ENCODE measurements at regions not wholly inside any gene's neighbourhood (a gene's known extent, or its start where the extent isn't known, plus 50 kb on each side); places are given as distances from the start of the nearest gene placed in this dataset.

DNA sequence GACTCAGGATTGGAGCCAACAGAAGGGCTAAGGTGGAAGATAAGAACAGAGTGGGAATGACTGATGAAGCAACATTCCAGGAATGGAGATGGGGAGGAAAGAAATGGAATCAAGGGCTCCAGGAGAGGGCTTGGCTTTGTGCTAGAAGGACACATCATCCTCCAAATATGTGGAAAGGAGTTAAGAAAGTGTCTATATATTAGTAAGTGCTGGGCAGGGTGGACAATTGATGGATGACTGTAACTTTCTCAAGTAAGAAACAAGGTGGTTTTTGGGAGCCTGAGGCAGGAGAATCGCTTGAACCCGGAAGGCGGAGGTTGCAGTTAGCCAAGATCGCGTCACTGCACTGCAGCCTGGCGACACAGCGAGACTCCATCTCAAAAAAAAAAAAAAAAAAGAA, 71.6 kb upstream of the NFKB1 start (continued):
- TF ChIP-seq CUX1 (CRISPR knock-in tag; IDR thresholded peaks at IDR 0.05), result no peak

DNA sequence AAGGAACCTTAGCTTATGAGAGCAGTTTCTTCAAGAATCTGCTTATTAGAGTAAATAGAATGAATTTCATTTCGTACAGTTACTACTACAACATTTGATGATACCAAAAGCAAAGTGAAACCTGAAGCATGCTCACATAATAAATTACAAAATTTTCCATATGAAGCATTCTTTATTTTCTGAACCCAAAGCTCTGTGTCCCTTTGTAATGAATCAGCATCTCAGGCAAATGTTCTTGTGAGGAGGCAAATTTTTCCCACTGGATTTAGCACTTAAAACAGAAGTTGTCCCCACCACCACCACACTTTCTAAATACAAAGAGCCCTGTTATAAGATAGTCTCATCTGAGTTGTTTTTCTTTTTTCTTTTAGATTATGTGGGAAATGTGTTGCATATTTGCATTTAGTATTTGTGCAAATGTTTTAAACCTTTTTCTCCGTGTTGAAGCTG, 70.7 kb upstream of the NFKB1 start:
- 3% methylated on average over 2 of the region's 2 CpGs for WGBS (ENCODE audit: insufficient coverage, low coverage, missing lambda C conversion rate)
- intact Hi-C loops (cut with micrococcal nuclease), result loop anchor here (5.0 to 10.0 kb wide), 3 partner anchors 192 to 1266 kb away; partner anchors contain the start of gene BDH2
- in situ Hi-C loops (cut with MboI), result no loop called here
- TF ChIP-seq NFE2 (IDR thresholded peaks at IDR 0.05; ENCODE audit: low read depth) (peak; percentile 69), TCF15 (CRISPR knock-in tag; IDR thresholded peaks at IDR 0.05) (no peak), USF1 (CRISPR knock-in tag; IDR thresholded peaks at IDR 0.05) (no peak), MAFG (tag; conservative IDR thresholded peaks at IDR 0.05) (peak; percentile 33; the same call in 1 of the 2 replicates), POLR2AphosphoS2 (IDR thresholded peaks at IDR 0.05; ENCODE audit: low read length) (no peak), MECOM (CRISPR knock-in tag; IDR thresholded peaks at IDR 0.05) (no peak), SRSF7 (optimal IDR thresholded peaks at IDR 0.05; ENCODE audit: low read depth, low read length) (no peak), TOE1 (IDR thresholded peaks at IDR 0.05; ENCODE audit: borderline replicate concordance) (no peak), TOE1 (CRISPR knock-in tag; IDR thresholded peaks at IDR 0.05; ENCODE audit: borderline replicate concordance, low read depth) (no peak), FOXJ2 (tag; IDR thresholded peaks at IDR 0.05) (no peak), ARID3A (IDR thresholded peaks at IDR 0.05; ENCODE audit: borderline replicate concordance, low read depth, low read length) (no peak), C11orf30 (IDR thresholded peaks at IDR 0.05; ENCODE audit: low read depth) (peak; percentile 69), ZNF146 (CRISPR knock-in tag; IDR thresholded peaks at IDR 0.05; ENCODE audit: unreplicated experiment) (no peak)

More for the DNA sequence above, 70.7 kb upstream of the NFKB1 start:
- no peaks in the 10 kb centered on the region for H3K27me3 ChIP-seq (ENCODE audit: control insufficient read depth in 2 of 2, insufficient read depth in 2 of 2, low read length in 2 of 2)
- peak; percentile 74 for FAIRE-seq
- H3K27ac ChIP-seq (ENCODE audit: extremely low read depth, low read depth, low read length), result peak overlapping the region; percentile 71; the same call in 2 of the 3 replicates
- peak overlapping the region; percentile 95 for H2AFZ ChIP-seq (ENCODE audit: low read depth, low read length)
- H3K36me3 ChIP-seq (ENCODE audit: control insufficient read depth, insufficient read depth, low read length), result no peaks in the 10 kb centered on the region
- peak overlapping the region; percentile 66 for H3K4me2 ChIP-seq (ENCODE audit: insufficient read depth, low read length)
- no peaks in the 10 kb centered on the region for H3K79me2 ChIP-seq (ENCODE audit: control insufficient read depth, insufficient read depth, low read length)
- peak in 2 of 4 experiments; percentile 10 to 25 for DNase-seq (ENCODE audit: extremely low read depth in 1 of 4, low spot score in 3 of 4)
- H3K4me1 ChIP-seq (replicated peaks in 1 of 2; ENCODE audit: control insufficient read depth in 2 of 2, insufficient read depth in 2 of 2, low read length in 2 of 2), result no peaks in the 10 kb centered on the region; a peak in 1 of 5 replicates
- H4K20me1 ChIP-seq (replicated peaks; ENCODE audit: control insufficient read depth, insufficient read depth, low read length), result no peaks in the 10 kb centered on the region
- peak overlapping the region; percentile 49 for H3K4me3 ChIP-seq
- H3K9me1 ChIP-seq (ENCODE audit: control insufficient read depth, insufficient read depth, low read length), result no peaks in the 10 kb centered on the region
- BruUV-seq (replicated peaks), result no TSS peak
- H3K9ac ChIP-seq (ENCODE audit: insufficient read depth in 1 of 2, low read depth in 2 of 2, low read length in 2 of 2), result peak overlapping the region; percentile 75 to 85
- ChIA-PET CTCF (ENCODE audit: low intra/inter-chr PET ratio) (interaction anchor here (0.6 to 3.3 kb wide), 10 partner anchors 19 to 940 kb away, joined by 3 to 23 read pairs (median 6); partner anchors contain the start of genes BDH2 and SLC39A8), POLR2A (no interaction called here)
- H3K9me3 ChIP-seq (replicated peaks; ENCODE audit: control insufficient read depth, insufficient read depth, low read depth, low read length), result no peaks in the 10 kb centered on the region
- ATAC-seq, result peak; percentile 56

Data from K562 (cell line).